Neural cell (in vitro differentiated cells): ENCODE measurements at regions not wholly inside any gene's neighbourhood (a gene's known extent, or its start where the extent isn't known, plus 50 kb on each side); places are given as distances from the start of the nearest gene placed in this dataset.

ENCODE experiments used
- H2AFZ ChIP-seq: fragments of 200-600, 300-800 bp; sonication (generic), shearing (Covaris generic); 2 replicates; pipeline ENCODE4 v1.6.0; 2014; ENCODE audit warnings: low read depth, mild to moderate bottlenecking, antibody characterized with exemption, low read length, moderate library complexity
- H3F3A ChIP-seq: fragments of 200-600 bp; shearing (Covaris generic); 2 replicates; pipeline ENCODE4 v1.6.1; 2016; ENCODE audit warnings: mild to moderate bottlenecking, moderate library complexity, mixed read lengths, antibody characterized with exemption, low read length; ENCODE audit not compliant: insufficient read depth, poor library complexity, severe bottlenecking
- H3K27ac ChIP-seq: fragments of 200-600, 300-800 bp; sonication (generic), shearing (Covaris generic); 2 replicates; pipeline ENCODE4 v1.5.1; 2014; ENCODE audit warnings: mild to moderate bottlenecking, low read length, moderate library complexity
- H3K27me3 ChIP-seq: fragments of 300-800, 200-600 bp; sonication (generic), shearing (Covaris generic); 2 replicates; pipeline ENCODE4 v1.6.0; 2014; ENCODE audit warnings: mild to moderate bottlenecking, low read depth, low read length, moderate library complexity; ENCODE audit not compliant: insufficient read depth
- H3K36me3 ChIP-seq: fragments of 300-800, 200-600 bp; sonication (generic), shearing (Covaris generic); 2 replicates; pipeline ENCODE4 v1.5.1; 2014; ENCODE audit warnings: mild to moderate bottlenecking, antibody characterized with exemption, low read length, moderate library complexity; ENCODE audit not compliant: insufficient read depth
- H3K4me2 ChIP-seq: fragments of 300-800, 200-600 bp; sonication (generic), shearing (Covaris generic); 2 replicates; pipeline ENCODE4 v1.6.0; 2014; ENCODE audit warnings: mild to moderate bottlenecking, low read length
- H3K4me3 ChIP-seq: fragments of 300-800, 200-600 bp; sonication (generic), shearing (Covaris generic); 2 replicates; pipeline ENCODE4 v1.5.1; 2014; ENCODE audit warnings: mild to moderate bottlenecking, low read length, moderate library complexity
- H3K79me2 ChIP-seq: fragments of 200-600 bp; shearing (Covaris generic); replicated peaks from 2 replicates; pipeline ENCODE4 v1.6.0; 2014; ENCODE audit warnings: mild to moderate bottlenecking, low read length, moderate library complexity; ENCODE audit not compliant: insufficient read depth
- H3K9ac ChIP-seq: fragments of 300-800, 200-600 bp; sonication (generic), shearing (Covaris generic); 2 replicates; pipeline ENCODE4 v1.6.1; 2016; ENCODE audit warnings: mild to moderate bottlenecking, low read length, mixed read lengths
- H3K9me2 ChIP-seq: fragments of 200-600 bp; shearing (Covaris generic); 2 replicates; pipeline ENCODE4 v1.6.1; 2016; ENCODE audit warnings: mild to moderate bottlenecking, low read length, mixed read lengths; ENCODE audit not compliant: insufficient read depth
- H3K9me3 ChIP-seq: fragments of 200-600, 300-800 bp; sonication (generic), shearing (Covaris generic); 2 replicates; pipeline ENCODE4 v1.6.1; 2016; ENCODE audit warnings: mild to moderate bottlenecking, mixed run types, low read length, moderate library complexity, mixed read lengths
- H4K20me1 ChIP-seq: fragments of 200-600 bp; shearing (Covaris generic); 2 replicates; pipeline ENCODE4 v1.6.1; 2016; ENCODE audit warnings: mild to moderate bottlenecking, mixed run types; ENCODE audit not compliant: insufficient read depth
- CTCF ChIP-seq: fragments of 450-650 bp; IDR thresholded peaks from 2 replicates; pipeline ENCODE4 v1.5.1; 2014; ENCODE audit warnings: antibody characterized with exemption, mild to moderate bottlenecking, moderate library complexity; ENCODE audit not compliant: poor library complexity, severe bottlenecking
- EP300 ChIP-seq: fragments of 450-650 bp; conservative IDR thresholded peaks from 2 replicates; pipeline ENCODE4 v1.6.1; 2014; ENCODE audit warnings: antibody characterized with exemption, mild to moderate bottlenecking, moderate library complexity; ENCODE audit not compliant: poor library complexity, severe bottlenecking
- EZH2 ChIP-seq: fragments of 200-600, 300-800 bp; shearing (Covaris generic), sonication (generic); IDR thresholded peaks from 2 replicates; pipeline ENCODE4 v1.6.1; 2014; ENCODE audit warnings: antibody characterized with exemption, low read length, borderline replicate concordance, mild to moderate bottlenecking; ENCODE audit not compliant: insufficient read depth, poor library complexity, severe bottlenecking
- MXI1 ChIP-seq: fragments of 450-650 bp; conservative IDR thresholded peaks from 2 replicates; pipeline ENCODE4 v1.6.1; 2014; ENCODE audit warnings: antibody characterized with exemption, mild to moderate bottlenecking; ENCODE audit not compliant: poor library complexity, severe bottlenecking
- POLR2AphosphoS5 ChIP-seq: IDR thresholded peaks from 2 replicates; pipeline ENCODE4 v1.6.1; 2012
- RAD21 ChIP-seq: fragments of 450-650 bp; conservative IDR thresholded peaks from 2 replicates; pipeline ENCODE4 v1.6.1; 2014; ENCODE audit warnings: antibody characterized with exemption, mild to moderate bottlenecking, moderate library complexity
- REST ChIP-seq: IDR thresholded peaks from 2 replicates; pipeline ENCODE4 v1.6.1; 2012; ENCODE audit warnings: borderline replicate concordance
- SMC3 ChIP-seq: fragments of 450-650 bp; conservative IDR thresholded peaks from 2 replicates; pipeline ENCODE4 v1.6.1; 2014; ENCODE audit warnings: antibody characterized with exemption, mild to moderate bottlenecking, moderate library complexity; ENCODE audit not compliant: poor library complexity
- TAF1 ChIP-seq: IDR thresholded peaks from 2 replicates; pipeline ENCODE4 v1.6.1; 2012; ENCODE audit warnings: low read depth

GRCh38 chr7:15035814-15036213 lies 133.3 kb upstream of the DGKB start:
- H3K27ac ChIP-seq, result no peak overlapping the region
- no peak overlapping the region for H2AFZ ChIP-seq
- no peak overlapping the region for H3K4me2 ChIP-seq
- no peaks in the 10 kb centered on the region for H3K9me3 ChIP-seq
- no peaks in the 10 kb centered on the region for H4K20me1 ChIP-seq
- no peaks in the 10 kb centered on the region for H3K79me2 ChIP-seq
- no peaks in the 10 kb centered on the region for H3F3A ChIP-seq
- H3K36me3 ChIP-seq, result no peaks in the 10 kb centered on the region
- no peaks in the 10 kb centered on the region for H3K27me3 ChIP-seq
- H3K9ac ChIP-seq, result no peak overlapping the region
- no peaks in the 10 kb centered on the region for H3K9me2 ChIP-seq
- no peak for TF ChIP-seq RAD21
- no peak for TF ChIP-seq EZH2
- TF ChIP-seq CTCF, result no peak
- no peak for TF ChIP-seq SMC3
- no peak for TF ChIP-seq POLR2AphosphoS5
- TF ChIP-seq TAF1, result no peak
- TF ChIP-seq EP300, result no peak
- no peak for TF ChIP-seq MXI1
- H3K4me3 ChIP-seq, result no peak overlapping the region

- Histone ChIP-seq H4K20me1 (no peaks in the 10 kb centered on the region), H2AFZ (no peak overlapping the region), H3F3A (no peaks in the 10 kb centered on the region), H3K79me2 (no peaks in the 10 kb centered on the region), H3K4me3 (no peak overlapping the region), H3K27ac (no peak overlapping the region), H3K9me3 (no peaks in the 10 kb centered on the region), H3K36me3 (no peaks in the 10 kb centered on the region), H3K9me2 (no peaks in the 10 kb centered on the region), H3K4me2 (no peak overlapping the region), H3K9ac (no peak overlapping the region), H3K27me3 (no peaks in the 10 kb centered on the region)
- TF ChIP-seq EZH2 (no peak), POLR2AphosphoS5 (no peak), RAD21 (no peak)
These were observed 130.5 kb upstream of the DGKB start for GRCh38 chr7:15033039-15033438.

GRCh38 chr7:15018981-15019380 lies 116.4 kb upstream of the DGKB start:
- H3K9me3 ChIP-seq, result no peaks in the 10 kb centered on the region
- no peaks in the 10 kb centered on the region for H4K20me1 ChIP-seq
- no peak overlapping the region for H3K4me3 ChIP-seq
- H3K9ac ChIP-seq, result no peak overlapping the region
- H3K27me3 ChIP-seq, result no peaks in the 10 kb centered on the region
- no peak overlapping the region for H2AFZ ChIP-seq
- H3K9me2 ChIP-seq, result no peaks in the 10 kb centered on the region
- H3K79me2 ChIP-seq, result no peaks in the 10 kb centered on the region
- H3K4me2 ChIP-seq, result no peak overlapping the region
- no peaks in the 10 kb centered on the region for H3K36me3 ChIP-seq
- H3K27ac ChIP-seq, result no peak overlapping the region
- no peak for TF ChIP-seq CTCF
- no peak for TF ChIP-seq SMC3
- TF ChIP-seq EZH2, result no peak
- TF ChIP-seq EP300, result no peak
- TF ChIP-seq MXI1, result no peak
- TF ChIP-seq RAD21, result no peak
- TF ChIP-seq REST, result no peak
- no peak for TF ChIP-seq POLR2AphosphoS5
- H3F3A ChIP-seq, result no peaks in the 10 kb centered on the region
